Stimulated activated CD4-positive, alpha-beta T cell treated with anti-CD3 and anti-CD28 coated beads, TNF-alpha, amount 100 ng/mL, for 48 hours (primary cell): ENCODE measurements at regions not wholly inside any gene's neighbourhood (a gene's known extent, or its start where the extent isn't known, plus 50 kb on each side); places are given as distances from the start of the nearest gene placed in this dataset.

ENCODE experiments used
- DNase-seq, 3 donors: peaks; one replicate each; pipeline ENCODE4 v3.0.0-alpha.2; 2020; ENCODE audit warnings: low read depth in 3 of 3

- DNase-seq: no peak
Observed at GRCh38 chr3:163951397-163951987, 1126.8 kb downstream of the SI start.

GRCh38 chr3:163946785-163947184 lies 1131.5 kb downstream of the SI start:
- no peak for DNase-seq

GRCh38 chr3:163943664-163944063 lies 1134.6 kb downstream of the SI start:
- no peak for DNase-seq

- DNase-seq: no peak
Observed at GRCh38 chr3:163939926-163940325, 1138.4 kb downstream of the SI start.

- no peak for DNase-seq
Observed at GRCh38 chr3:163936543-163936942, 1141.8 kb downstream of the SI start.

- no peak for DNase-seq
Observed at GRCh38 chr3:163935411-163935810, 1142.9 kb downstream of the SI start.

GRCh38 chr3:163929069-163929652 lies 1149.1 kb downstream of the SI start:
- no peak for DNase-seq

- no peak for DNase-seq
Observed at GRCh38 chr3:163927521-163927920, 1150.8 kb downstream of the SI start.

- DNase-seq: no peak
Observed at GRCh38 chr3:163924600-163924999, 1153.7 kb downstream of the SI start.

GRCh38 chr3:163919154-163919553 lies 1159.1 kb downstream of the SI start:
- DNase-seq: no peak

GRCh38 chr3:163916596-163917560 lies 1161.4 kb downstream of the SI start:
- DNase-seq: no peak

- DNase-seq: no peak
Observed at GRCh38 chr3:163915280-163915679, 1163.0 kb downstream of the SI start.

GRCh38 chr3:163914567-163914966 lies 1163.7 kb downstream of the SI start:
- no peak for DNase-seq

- DNase-seq: no peak
Observed at GRCh38 chr3:163891771-163892170, 1186.5 kb downstream of the SI start.

GRCh38 chr3:163890661-163891060 lies 1187.6 kb downstream of the SI start:
- no peak for DNase-seq

GRCh38 chr3:163879172-163879571 lies 1199.1 kb downstream of the SI start:
- no peak for DNase-seq

GRCh38 chr3:163878396-163878795 lies 1199.9 kb downstream of the SI start:
- no peak for DNase-seq

GRCh38 chr3:163877805-163878204 lies 1200.5 kb downstream of the SI start:
- no peak for DNase-seq

- no peak for DNase-seq
Observed at GRCh38 chr3:163863146-163863545, 1215.2 kb downstream of the SI start.

- no peak for DNase-seq
Observed at GRCh38 chr3:163852233-163852632, 1226.1 kb downstream of the SI start.

GRCh38 chr3:163838769-163839168 lies 1239.5 kb downstream of the SI start:
- DNase-seq: no peak

GRCh38 chr3:163832547-163832946 lies 1245.7 kb downstream of the SI start:
- no peak for DNase-seq

GRCh38 chr3:163821841-163822240 lies 1256.5 kb downstream of the SI start:
- DNase-seq: no peak
